Fibroblast of the aortic adventitia (primary cell): ENCODE measurements at regions not wholly inside any gene's neighbourhood (a gene's known extent, or its start where the extent isn't known, plus 50 kb on each side); places are given as distances from the start of the nearest gene placed in this dataset.

Experiments used
- DNase-seq: peaks from one replicate; pipeline ENCODE4 v3.0.0-alpha.2; 2010; ENCODE audit warnings: low read depth
- H3K4me3 ChIP-seq: 2 replicates; pipeline ENCODE4 v1.5.1; 2011; ENCODE audit warnings: low read depth, mild to moderate bottlenecking, control low read depth, low read length, moderate library complexity
- CTCF ChIP-seq: IDR thresholded peaks from 2 replicates; pipeline ENCODE4 v1.5.1; 2011; ENCODE audit warnings: mild to moderate bottlenecking, low read length, control low read depth, inconsistent platforms; ENCODE audit not compliant: insufficient read depth

GRCh38 chr6:167548451-167548850 is 223.6 kb downstream of the TTLL2 start:
- no peak overlapping the region for H3K4me3 ChIP-seq
- DNase-seq: no peak
- no peak for TF ChIP-seq CTCF

- no peak for DNase-seq
- H3K4me3 ChIP-seq: no peak overlapping the region
- TF ChIP-seq CTCF: no peak
Observed at GRCh38 chr6:167549213-167549612, 224.3 kb downstream of the TTLL2 start.

GRCh38 chr6:167550941-167551627 is 226.2 kb downstream of the TTLL2 start:
- DNase-seq: no peak
- H3K4me3 ChIP-seq: no peak overlapping the region
- TF ChIP-seq CTCF: no peak

- TF ChIP-seq CTCF: no peak
- no peak overlapping the region for H3K4me3 ChIP-seq
- no peak for DNase-seq
Observed at GRCh38 chr6:167551628-167552257, 226.9 kb downstream of the TTLL2 start.

- DNase-seq: no peak
- TF ChIP-seq CTCF: no peak
- H3K4me3 ChIP-seq: no peak overlapping the region
Observed at GRCh38 chr6:167552258-167552630, 227.4 kb downstream of the TTLL2 start.

GRCh38 chr6:167552961-167553735 is 228.3 kb downstream of the TTLL2 start:
- no peak overlapping the region for H3K4me3 ChIP-seq
- no peak for TF ChIP-seq CTCF
- no peak for DNase-seq
